ENCODE measurements at regions not wholly inside any gene's neighbourhood (a gene's known extent, or its start where the extent isn't known, plus 50 kb on each side); places are given as distances from the start of the nearest gene placed in this dataset.

GRCh38 chr2:57177176-57177575, 869.4 kb upstream of the VRK2 start:
- TF ChIP-seq EZH2 (IDR thresholded peaks at IDR 0.05; ENCODE audit: insufficient read depth, poor library complexity, severe bottlenecking) (no peak), EZH2phosphoT487 (IDR thresholded peaks at IDR 0.05; ENCODE audit: insufficient read depth, low read depth) (no peak)

Data from GM23248 (cell line).